ENCODE measurements at regions not wholly inside any gene's neighbourhood (a gene's known extent, or its start where the extent isn't known, plus 50 kb on each side); places are given as distances from the start of the nearest gene placed in this dataset.

GRCh38 chr20:40769677-40770285, 80.7 kb upstream of the MAFB start:
- no peak for DNase-seq (ENCODE audit: low read depth in 2 of 2)

DNA sequence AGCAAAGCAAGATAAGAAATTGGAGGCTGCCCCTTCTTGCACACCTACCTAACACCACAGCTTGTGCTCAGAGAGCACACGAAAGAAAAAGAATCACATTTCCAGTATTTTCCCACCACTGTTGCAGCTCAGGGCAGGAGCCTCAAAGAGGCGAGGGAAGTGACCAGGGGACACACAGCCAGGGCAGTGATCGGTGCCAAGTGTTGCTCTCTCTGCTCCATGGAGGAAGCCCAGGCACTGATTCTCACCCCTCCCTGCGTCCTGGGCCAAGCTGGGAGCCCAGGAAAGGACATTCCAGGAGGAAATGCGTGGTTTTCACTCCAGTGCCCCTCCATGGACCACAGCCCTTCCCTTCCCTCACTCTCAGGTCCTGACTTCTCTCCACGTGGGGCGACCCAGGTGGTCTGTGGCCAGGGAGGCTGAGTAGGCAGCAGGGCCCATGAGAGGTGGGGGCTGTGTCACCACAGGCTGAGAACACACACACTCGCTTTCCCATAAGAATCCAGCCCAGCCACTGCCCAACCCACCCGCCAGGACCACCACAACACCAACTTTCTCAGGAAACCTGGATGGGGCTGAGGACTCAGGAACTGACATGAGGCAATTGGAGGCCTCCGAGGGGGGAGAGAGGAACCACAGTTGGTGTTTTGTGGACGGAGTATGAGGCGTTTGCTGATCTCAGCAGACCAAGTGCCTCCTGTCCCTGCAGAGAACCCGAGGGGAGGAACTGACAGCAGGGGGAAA, 81.7 kb upstream of the MAFB start:
- DNase-seq (ENCODE audit: low read depth in 2 of 2) = no peak

DNA sequence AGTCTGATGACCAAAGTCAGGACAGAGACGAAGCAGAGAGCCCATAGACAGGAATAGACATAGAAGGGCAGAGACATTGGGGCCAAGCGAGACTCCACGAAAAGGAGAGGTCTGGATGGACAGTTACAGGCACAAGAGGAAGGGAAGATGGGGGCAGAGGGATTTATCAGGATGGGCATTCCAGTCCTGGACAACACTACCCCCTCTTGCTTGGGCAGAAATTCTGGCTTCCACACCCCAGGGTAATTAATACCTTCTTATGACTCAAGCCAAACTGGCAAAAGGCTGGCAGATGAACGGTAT, 82.2 kb upstream of the MAFB start:
- DNase-seq (ENCODE audit: low read depth in 2 of 2) = no peak

DNA sequence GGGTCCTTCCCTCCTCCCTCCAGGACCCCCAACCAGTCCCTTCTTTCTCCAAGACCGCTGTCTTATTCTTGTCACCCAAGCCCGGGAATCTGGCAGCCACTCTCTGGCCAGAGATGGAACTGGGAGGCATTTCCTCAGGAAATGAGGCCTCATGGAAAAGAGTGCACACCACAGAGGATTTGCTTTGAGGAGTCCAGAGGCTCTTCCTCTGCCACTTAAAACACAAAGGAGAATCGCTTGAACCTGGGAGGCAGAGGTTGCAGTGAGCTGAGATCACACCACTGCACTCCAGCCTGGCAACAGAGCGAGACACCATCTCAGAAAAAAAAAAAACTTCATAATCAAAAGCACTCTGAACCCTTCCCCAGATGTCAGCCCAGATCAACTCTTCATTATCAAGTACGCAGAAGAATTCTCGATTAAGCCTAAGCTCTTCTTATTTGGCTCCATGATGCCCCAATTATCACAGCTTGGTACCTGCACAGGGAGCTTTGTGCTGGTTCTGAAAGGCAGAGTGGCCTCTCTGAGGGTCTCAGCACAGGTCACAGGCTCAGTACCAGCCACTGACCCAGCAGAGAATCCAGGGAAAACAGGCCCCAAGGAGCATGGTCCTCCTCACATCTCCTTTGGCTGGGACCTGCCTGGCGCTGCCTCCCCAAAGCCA, 82.9 kb upstream of the MAFB start:
- DNase-seq (ENCODE audit: low read depth in 2 of 2) = no peak

DNA sequence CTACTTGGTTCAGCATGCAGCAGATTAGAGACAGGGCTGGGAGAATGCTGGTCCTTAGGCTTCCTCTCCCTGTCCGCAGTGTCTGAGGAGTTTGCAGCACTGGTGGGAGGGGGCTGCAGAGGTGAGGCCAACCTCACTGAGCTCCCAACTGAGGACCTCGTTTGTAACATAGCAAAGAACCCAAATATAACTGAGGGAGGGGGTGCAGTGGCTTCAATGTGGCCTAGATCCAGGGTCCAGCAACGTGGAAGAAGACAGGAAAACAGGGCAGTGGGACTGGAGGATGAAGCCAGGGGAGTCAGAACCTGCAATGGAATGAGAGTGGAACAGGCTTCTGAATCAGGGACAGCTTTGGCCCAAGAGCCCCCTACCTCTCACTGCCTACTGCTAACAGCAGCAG, 84.3 kb upstream of the MAFB start:
- no peak for DNase-seq (ENCODE audit: low read depth in 2 of 2)

DNA sequence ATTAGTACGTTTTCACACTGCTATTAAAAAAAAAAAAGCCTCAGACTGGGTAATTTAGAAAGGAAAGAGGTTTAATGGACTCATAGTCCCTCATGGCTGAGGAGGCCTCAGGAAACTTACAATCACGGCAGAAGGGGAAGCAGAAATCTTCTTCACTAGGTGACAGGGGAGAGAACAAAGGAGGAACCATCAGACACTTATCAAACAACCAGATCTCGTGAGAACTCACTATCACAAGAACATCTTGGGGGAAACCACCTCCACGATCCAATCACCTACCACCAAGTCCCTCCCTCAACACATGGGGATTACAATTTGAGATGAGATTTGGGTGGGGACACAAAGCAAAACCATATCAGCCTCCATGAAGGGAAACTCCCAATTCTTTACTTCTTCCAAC, 85.2 kb upstream of the MAFB start:
- DNase-seq (ENCODE audit: low read depth in 2 of 2) = no peak

GRCh38 chr20:40775561-40776146, 86.6 kb upstream of the MAFB start:
- no peak for DNase-seq (ENCODE audit: low read depth in 2 of 2)

DNA sequence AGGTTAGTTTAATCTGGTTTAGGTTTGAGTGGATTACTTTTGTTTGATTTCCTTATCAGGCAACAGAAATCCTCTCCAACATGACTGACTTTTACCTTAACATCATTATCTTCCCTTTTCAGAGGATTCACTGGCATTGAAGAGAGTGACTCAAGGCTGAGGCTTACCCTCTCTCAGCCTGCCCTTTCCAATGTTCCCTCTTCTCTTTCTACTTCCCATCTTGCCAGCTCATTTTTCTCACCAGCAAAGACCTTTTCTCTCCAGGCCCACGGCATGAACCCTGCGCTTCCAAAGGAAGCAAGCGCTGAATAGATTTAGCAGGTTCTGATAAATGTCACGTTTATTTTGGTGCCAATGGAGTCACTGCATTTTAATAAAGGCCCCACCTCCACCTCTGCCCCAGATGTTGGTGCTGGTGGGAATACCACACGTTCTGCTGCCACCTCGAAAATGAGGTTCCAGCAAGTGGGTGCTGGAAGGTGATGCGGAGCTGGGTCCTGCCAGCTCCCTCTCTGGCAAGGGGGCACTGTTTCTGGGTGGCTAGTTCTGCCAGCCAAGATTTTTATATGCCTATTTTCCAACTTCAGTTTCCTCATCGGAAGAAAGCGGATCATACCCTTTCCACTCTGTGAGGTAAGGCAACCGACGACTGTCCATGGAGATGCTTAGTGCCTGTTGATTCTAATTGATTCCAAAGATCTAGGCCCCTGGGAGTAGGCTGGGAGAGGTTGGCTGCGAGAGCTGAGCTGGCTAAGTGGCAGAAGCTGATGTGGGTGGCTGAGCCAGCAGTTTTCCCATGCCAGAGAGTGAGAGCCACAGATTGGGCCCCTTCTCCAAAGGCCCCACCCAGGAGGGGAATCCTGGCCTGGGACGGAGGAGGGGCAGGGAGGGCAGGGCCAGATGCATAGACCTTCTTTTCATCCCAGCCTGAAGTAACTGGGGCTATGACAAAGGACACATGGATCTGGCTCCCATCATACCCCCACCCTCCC, 87.7 kb upstream of the MAFB start:
- DNase-seq (ENCODE audit: low read depth in 2 of 2) = no peak

DNA sequence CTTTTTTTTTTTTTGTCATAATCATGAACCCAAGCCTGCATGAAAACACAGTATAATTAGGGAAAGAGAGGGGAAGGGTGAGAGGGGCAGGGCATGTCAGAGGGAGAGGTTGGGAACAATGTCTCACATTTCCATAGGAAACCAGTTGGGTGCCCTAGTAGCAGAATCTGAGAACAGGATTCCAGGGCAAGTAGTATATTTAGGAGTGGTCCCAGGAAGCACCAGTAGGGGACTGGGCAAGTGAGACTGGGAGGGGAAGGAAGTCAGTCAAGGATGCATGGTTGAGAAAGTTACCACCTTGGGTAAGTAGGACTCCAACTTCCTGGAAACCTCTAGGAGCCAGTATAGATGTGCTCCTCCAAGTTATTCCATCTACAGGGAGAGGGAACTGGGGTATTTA, 88.6 kb upstream of the MAFB start:
- no peak for DNase-seq (ENCODE audit: low read depth in 2 of 2)

DNA sequence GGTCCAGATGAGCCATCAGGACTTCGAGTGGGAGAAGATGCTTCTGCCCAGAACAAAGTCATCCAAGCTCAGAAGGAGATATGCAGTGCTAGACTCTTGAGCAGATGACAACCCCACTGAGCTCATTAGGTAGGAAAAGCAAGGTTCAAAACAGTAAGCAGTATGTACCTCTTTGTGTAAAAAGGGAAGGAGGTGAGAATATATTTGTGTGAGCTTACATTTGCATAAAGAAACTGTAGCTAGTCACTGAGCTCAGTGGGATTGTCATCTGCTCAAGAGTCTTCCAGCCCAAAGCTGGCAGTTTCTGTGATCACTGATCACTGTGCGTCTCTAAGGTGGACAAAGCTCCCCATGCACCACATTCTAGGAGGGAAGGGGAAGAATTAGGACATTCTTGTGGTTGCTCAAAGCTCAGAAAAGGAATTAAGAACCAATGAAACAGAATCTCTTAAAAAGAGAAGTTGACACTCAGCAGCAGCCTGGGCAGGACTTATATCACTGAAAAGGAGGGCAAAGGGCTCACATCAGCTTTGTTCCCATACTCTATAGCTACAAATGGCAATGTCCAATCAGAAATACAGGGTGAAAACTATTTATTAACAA, 90.0 kb upstream of the MAFB start:
- no peak for DNase-seq (ENCODE audit: low read depth in 2 of 2)

DNA sequence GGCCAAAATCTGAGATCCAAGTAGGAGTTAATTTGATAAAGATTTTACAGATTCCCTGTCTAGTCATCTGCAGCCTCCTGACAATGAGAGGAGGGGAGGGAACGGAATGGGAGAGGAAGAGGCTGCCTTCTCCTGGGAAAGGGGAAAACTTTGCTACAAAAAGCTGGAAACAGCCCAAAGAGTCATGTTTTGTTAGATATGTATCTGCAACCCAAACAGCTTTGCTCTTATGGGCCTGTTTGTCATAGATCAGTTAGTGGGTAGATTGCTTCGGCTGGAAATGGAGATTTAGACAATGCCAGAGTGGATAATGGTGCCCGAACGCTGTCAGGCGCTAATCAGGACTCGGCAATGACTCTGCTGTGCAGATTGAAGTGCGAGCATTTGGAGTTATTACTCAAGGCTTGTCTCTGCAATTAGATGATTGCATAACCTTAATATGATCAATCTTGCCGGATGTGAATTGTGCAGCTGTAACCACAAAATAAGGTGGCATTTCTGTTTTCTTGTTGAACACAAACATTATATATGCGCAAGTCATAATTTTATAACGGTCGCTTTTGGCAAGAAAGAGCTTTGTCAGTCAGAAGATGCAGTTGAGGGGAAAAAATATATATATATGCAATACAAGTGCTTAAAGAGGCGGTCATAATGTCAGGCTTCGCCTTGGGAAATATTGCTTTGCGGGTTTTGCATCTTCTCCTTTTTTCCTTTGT, 92.4 kb upstream of the MAFB start:
- no peak for DNase-seq (ENCODE audit: low read depth in 2 of 2)

DNA sequence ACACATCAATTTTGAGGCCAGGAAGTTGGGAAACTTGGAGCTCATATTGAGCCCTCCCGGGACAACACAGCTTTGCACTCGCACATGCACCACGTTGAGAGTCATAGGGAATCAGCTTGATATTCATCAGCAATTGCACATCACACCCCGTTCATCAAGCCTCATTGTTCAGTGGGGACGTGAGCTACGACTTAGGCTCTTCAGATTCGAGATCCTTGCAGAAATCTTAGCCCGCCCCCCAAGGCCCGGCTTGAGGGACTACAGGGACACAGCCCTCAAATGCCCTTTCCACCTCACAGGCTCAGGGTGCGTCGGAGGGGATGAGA, 93.0 kb upstream of the MAFB start:
- no peak for DNase-seq (ENCODE audit: low read depth in 2 of 2)

GRCh38 chr20:40785346-40785745, 96.3 kb upstream of the MAFB start:
- DNase-seq (ENCODE audit: low read depth in 2 of 2) = no peak

DNA sequence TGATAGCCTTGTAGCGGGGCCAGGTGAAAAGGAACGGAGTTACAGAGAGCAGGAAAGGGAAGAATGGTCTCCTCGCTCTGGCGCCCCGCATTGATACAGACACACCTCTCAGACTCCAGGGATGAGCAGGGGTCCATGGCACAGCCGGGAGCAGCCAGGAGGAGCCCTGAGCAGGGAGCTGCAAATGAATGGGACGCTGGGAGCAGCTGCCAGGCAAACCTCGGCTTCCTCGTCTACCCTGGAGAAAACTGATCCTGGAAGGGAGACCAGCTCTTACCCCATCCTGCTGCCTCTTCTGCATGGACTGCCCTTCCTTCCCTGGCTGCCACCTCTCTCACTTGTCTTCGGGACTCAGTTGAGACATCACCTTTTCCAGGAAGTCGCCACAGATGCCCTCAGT, 97.3 kb upstream of the MAFB start:
- no peak for DNase-seq (ENCODE audit: low read depth in 2 of 2)

DNA sequence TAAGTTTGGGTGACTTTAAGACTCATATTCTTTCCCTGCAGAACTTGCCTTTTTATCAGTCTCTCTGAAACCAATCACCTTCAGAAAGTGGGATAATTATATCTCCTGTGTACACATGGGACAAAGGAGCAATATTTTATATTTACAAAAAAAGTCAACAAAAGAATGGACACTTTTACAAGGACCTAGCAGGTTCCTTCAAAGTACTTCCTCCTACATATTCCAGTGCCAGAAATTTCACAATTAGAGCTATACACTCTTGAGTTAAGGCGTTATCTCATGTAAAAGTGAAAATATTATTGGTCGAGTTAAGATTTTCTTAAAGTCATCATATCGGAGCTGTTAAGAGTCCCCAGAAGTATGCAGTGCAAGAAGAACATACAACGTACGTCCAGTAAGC, 98.9 kb upstream of the MAFB start:
- DNase-seq (ENCODE audit: low read depth in 2 of 2) = no peak

- DNase-seq (ENCODE audit: low read depth in 2 of 2) = no peak
These were observed 108.4 kb upstream of the MAFB start for GRCh38 chr20:40797425-40797824.

DNA sequence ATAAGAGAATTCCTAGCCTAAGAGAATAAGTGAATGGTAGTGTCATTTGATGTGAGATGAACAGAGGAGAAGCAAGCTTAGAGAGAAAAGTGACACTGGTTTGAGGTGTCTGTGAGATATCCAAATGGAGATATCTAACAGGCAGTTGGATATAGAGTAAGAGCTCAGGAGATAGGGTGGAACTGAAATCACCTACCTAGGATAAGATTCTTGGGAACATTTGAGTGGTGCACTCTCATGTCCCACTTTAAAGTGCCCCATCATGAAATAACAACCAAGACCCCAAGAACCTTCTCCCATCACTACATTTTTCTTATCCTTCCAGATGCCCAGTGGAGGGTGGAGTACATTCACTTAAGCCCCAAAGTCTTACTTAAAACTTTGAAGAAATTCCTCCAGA, 109.0 kb upstream of the MAFB start:
- no peak for DNase-seq (ENCODE audit: low read depth in 2 of 2)

GRCh38 chr20:40802886-40803285, 113.8 kb upstream of the MAFB start:
- DNase-seq (ENCODE audit: low read depth in 2 of 2) = no peak

GRCh38 chr20:40803381-40803780, 114.3 kb upstream of the MAFB start:
- no peak for DNase-seq (ENCODE audit: low read depth in 2 of 2)

GRCh38 chr20:40805592-40805991, 116.6 kb upstream of the MAFB start:
- DNase-seq (ENCODE audit: low read depth in 2 of 2) = no peak
